Suppressor macrophage treated with lipopolysaccharide for 4 hours (primary cell): ENCODE measurements at regions not wholly inside any gene's neighbourhood (a gene's known extent, or its start where the extent isn't known, plus 50 kb on each side); places are given as distances from the start of the nearest gene placed in this dataset.
"Not testable (repeated sequence)": the region's sequence is repeated elsewhere in the genome, so short reads cannot be mapped to it uniquely, and the experiment has no call there.

Experiments used
- DNase-seq: peaks from one replicate; pipeline ENCODE4 v3.0.0-alpha.2; 2020

DNA sequence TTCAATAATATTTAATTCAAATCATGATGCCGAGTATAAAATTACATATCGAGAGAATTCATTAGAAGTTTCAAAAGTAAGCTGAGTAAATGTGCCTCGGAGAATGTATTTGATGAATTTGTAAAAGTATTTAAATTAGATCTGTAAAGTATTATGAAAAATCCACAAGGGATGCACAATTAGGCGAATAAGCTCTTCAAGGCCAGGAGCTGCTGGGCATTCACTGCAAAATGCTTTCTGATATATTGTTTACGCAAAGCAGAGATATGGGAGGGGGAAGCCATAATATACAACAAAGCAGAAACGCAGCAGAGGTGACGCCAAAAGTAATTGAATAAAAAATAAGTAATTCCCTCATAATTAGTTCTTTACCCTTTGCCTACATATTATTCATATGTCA lies 1121.5 kb upstream of the TENM3 start:
- DNase-seq = no peak

DNA sequence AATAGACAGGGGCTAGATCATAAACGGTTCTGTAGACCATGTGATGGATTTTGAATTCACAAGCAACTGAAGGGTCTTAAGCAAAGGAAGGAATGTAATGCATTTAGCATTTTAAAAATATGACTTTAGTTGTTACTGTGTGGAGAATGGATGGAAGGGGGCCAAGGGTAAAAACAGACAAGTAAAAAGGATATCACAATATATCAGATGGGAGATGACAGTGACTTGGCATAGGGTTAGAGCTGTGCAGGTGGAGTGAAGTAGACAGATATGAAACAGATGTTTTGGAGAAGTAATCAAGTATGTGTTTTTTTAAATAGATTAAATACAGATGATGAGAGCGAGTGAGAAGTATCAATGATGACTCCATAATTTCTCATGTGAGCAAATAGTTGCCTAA lies 1116.0 kb upstream of the TENM3 start:
- no peak for DNase-seq

DNA sequence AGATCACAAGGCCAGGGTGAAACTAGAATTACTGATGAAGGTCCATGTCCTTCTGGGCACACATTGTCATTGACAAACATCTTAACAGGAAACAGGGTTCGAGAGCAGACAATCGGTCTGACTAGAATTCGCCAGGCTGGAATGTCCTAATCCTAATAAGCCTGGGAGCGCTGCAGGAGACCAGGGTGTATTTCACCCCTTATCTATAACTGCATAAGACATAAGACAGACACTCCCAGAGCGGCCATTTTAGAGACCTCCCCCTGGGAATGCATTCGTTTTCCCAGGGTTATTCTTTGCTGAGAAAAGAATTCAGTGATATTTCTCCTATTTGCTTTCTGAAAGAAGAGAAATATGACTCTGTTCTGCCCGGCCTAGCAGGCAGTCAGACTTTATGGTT lies 1112.9 kb upstream of the TENM3 start:
- DNase-seq = not testable (repeated sequence)

DNA sequence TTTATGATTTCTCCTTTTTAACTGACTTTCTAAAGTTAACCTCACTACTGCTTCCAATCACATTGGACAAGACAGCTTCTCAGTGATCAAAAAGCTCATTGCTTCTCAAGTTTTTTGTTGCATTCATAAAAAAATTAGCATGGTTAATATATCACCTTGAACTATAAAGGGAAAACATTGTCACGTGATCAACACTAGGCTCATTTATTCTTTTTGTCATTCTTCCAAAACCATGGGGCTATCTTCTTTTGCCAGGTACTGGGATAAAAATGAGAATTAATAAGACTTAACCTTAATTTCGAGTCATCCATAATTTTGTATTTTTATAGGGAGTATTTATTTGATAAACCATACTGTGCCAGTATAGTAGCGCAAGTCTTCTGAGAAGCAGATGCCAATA lies 1105.9 kb upstream of the TENM3 start:
- no peak for DNase-seq

DNA sequence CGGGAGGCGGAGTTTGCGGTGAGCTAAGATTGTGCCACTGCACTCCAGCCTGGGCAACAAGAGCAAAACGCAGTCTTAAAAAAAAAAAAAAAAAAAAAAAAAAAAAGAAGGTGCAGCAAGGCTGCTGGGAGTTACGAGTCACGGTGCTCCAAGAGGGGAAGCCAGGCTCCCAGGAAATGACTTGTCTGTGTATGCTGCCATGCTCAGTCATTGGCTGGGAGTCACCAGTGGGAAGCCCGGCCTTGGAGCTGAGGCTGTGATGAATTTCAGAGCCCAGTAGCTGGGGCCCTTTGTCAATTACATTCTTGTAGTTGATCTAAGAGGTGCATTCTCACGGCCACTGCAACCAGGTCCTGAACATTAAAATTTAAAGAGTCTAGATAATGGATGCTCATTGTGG lies 1105.1 kb upstream of the TENM3 start:
- no peak for DNase-seq

DNA sequence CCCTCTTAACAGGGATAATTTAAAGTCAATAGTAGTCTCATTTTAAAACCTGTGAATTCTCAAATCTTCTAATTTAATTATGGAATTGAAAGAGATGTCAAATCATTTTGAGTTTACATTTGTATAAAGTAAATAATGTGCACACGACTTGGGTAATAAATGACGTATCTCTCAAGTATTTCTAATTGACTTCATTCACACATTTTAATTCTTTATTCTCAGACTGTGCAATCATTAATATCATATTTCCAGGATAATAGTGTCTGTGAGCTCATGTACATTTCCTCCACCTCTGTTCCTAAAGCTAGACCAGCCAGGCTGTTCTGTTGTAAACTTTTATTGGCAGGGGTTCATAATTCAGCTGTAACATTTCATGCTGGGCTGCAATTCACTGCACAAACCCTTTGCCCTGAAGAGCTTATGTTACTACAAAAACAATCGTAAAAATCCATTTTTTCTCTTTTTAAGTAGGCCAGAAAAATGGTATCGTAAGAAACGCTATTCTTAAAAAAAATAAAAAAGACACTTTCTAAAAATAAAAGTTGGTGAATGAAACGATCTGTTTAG lies 1103.1 kb upstream of the TENM3 start:
- DNase-seq = no peak

DNA sequence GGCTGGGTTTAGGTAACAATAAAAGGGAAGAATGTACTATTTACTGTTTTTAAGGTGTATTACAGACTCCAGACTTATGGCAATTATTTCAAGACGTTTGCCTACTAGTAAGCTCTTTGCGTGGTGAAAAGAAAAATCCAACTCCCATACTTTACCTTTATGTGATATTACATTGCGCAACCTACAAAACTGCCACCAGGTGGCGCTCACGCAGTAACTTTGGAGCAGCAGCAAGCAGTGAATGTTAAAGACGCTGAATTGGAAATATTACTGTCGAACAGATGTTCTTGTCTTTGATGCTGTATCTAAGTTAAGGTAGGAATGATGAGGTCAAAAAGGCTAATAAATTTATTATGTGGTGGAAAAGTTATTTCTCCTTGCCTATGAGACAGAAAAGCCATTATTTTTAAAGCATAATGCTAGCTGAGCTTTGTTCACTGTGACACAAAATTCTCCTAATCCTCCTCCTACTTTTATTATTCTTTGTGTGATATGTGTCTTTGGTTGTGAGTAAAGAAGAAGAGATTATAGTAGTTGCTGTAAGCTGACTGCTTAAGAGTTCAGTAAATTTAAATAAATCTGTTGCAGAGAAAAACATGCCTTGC lies 1099.8 kb upstream of the TENM3 start:
- DNase-seq = peak; percentile 77

DNA sequence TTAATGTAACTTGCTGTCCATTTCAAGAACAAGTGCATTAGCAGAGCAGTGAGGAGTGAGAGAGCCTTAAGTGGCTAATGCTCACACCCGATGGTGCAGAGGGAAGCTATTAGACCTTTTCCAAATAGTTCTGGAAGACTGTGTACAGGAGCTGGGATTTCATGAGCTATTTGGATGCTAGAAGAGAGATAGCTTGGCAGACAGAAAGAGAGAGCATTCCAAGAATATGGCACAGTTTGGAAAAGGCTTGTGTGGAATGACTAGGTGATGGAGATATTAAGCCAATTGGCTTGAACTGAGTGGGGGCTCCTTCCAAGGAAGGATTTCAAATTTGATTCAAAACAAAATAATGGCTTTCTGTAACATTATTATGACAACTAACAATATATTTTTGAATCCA lies 1097.2 kb upstream of the TENM3 start:
- no peak for DNase-seq

DNA sequence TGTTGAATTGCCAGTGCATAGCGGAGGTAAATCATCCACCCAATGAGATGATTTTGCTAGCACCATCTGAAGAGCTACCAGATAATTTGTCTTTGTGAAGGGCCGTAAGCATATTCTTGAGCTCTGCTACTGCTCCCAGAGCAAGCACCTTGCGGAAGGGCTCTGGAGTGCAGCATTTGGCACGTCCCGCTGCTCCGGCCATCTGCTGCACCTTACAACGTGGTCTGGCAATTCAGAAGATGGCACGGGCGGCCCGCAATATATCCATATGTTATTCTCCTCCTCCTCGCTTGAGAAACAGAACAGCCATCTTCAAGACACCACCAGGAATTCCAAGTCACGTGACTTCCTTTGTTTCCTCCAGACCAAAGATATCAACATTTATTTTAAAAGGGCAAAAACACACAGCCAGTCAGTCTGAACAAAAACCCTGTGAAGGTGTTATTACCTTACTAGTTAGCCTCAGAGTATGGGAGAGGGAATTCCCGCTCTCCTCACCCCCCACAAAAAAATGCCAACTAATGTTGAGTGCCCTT lies 1095.7 kb upstream of the TENM3 start:
- no peak for DNase-seq

DNA sequence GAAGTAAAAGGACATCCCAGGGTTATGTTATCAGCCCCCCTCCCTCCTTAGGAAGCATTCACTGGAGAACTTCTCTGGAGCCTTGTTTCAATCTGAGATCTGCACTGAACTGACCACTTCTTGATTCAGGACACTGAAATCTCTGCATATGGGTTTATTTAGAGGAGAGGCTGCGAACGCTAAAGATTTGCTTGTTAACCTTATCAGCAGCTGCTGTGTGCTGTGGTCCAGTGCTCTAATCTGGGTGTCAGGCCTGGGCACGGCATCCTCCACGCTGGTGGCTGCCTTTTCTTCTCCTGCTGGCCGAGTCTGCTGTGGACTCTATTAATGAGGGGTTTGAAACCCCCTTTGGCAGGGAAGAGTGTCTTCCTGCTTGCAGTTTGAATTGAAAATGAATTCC lies 1094.7 kb upstream of the TENM3 start:
- DNase-seq = no peak

DNA sequence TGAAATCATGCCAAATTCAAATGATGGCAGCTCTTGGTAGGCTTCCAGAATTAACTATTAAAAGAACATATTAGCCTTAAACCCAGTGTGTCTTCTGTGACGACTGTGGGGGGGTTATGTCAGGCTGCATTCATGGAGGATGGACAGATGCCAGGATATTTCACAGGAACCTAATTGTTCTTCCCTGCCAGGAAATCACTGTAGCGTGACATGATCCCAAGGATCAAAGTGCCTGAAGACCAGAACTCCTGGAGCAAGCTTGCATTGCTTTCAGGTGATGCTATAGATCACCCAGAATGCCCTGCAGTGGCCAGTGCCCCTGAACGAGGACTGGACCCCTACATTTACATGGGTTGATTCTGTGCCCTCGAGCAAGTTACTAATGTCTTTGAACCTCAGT lies 1093.0 kb upstream of the TENM3 start:
- no peak for DNase-seq

DNA sequence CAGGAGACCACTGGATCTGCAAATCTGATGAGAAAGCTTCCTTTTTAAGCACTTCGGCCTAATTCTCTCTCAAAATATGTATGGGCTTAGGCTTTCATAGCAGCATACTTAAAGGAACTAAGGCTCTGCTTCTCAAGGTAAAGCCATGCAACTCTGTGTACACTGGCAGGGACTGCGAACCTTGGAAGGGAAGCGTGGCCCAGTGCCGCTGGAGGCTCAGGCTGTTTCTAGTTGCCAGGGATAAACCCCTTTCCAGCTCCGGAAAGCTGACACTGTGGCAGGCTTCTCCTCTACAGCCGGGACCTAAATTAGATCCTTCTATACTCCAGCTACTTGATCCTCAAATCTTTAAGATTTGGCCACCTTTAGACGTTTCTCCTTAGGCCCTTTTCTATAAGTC lies 1091.3 kb upstream of the TENM3 start:
- no peak for DNase-seq

DNA sequence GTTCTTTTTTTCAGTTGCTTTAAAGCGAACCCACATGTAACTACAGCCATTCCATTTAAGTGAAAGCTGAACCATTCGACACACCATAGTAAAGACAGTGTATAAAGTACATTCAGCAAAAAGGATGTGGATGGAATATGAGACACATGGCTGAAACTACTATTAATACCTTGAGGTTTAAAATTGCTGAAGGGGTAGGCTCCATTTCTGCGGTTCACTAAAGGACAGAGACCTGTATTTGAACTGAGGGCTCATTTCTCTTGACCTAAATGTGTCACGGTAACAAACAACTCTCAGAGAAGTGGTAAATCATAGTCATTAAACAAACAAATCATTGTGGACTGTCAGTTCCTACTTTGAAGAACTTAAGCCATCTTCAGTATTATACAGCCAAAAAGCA lies 1085.6 kb upstream of the TENM3 start:
- no peak for DNase-seq

DNA sequence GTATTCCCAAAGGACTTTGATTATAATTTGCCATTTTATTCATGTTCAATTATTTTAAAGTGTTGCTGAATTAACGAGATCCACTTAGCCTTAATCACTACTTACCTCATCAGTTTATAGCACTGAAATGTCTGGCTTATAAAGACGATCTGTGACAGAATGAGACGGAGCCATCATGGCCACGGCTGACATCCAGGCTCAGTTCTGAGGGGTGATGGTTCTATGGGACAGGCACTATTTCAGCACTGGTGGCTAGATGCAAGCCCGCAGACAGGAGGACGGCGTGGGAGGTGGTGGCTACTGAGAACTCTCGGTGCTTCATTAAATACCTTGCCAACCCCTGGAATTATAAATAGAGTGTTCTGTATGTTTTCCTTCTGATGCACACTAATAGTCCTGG lies 1084.2 kb upstream of the TENM3 start:
- DNase-seq = no peak

DNA sequence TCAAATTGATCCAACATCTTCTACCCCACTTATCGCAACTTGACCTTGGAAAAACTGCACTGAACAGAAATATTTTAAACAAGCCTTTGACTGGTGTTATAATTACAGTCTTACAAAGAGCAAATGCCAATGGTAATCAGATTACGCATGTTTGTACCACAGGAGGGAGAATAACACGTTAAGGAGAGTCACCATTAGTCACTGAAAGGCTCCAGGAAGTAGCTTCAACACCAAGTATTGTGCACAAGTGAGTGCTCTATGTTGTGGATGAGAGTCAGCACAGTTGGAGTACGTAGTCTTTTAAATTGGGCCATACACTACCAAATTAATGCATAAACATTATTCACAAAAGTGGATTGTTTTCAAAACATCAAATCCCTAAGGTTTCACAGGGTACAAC lies 1081.5 kb upstream of the TENM3 start:
- no peak for DNase-seq

DNA sequence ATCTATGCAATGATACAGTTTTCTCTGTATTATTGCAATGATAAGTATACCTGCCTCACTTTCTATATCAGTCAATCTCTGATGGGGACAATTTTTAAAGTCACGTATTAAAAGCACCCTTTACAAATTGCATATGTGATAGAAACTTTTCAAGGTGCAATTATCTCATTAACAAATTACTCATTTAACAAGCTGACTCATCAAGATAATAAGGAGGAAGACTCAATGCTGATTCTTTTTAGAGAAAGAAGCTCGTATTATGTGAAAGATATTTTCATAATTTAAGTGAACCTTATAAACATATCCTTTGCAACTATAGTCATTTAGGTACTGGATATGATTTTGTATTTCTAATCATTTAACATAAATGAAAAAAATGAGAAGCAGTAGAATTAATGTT lies 1080.9 kb upstream of the TENM3 start:
- DNase-seq = no peak

DNA sequence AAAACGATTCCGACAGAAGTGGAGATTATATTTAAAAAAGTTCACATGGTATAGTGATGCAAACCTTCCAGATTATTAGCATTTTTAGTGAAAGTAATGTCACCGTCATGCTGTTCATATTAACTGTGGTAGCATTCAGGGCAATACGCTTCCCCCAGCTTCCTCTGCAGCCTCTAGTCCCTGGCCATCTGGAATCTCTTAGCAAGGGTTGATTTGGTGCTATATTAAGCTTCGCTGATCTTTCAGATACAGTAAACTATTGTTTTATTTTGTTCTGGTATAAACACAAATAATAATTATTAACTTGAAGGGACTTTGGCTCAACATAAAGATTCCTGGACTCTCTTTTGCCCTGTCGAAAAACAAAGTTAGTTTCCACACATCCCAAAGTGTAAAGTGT lies 1080.5 kb upstream of the TENM3 start:
- no peak for DNase-seq

DNA sequence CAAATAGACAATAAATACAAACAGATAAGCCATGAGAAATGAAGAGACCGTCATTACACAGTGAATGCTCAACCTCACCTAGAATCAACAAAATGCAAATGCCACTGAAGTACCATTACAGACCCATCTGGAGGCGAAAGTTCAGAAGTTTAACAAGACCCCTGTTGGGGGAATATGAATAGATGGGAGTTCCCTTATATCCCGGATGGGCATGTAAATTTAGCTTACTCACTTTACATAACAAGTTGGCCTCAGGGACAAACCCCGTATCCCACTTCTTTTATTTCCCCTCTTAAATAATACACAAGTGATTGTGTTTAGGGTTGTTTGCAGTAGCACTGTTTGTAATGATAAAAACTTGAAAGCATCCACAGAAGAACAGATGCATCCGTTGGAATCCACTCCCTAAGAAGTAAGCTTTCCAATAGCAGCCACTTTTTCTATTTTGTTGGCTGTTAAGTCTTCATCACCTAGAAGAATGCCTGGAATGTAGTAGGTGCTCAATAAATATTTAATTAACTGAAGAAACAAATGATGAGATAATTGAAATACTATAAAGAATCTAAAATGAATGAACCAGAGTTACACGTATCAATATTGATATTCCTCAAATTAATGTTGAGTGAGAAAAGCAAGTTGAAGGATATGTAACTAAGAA lies 1076.3 kb upstream of the TENM3 start:
- no peak for DNase-seq

DNA sequence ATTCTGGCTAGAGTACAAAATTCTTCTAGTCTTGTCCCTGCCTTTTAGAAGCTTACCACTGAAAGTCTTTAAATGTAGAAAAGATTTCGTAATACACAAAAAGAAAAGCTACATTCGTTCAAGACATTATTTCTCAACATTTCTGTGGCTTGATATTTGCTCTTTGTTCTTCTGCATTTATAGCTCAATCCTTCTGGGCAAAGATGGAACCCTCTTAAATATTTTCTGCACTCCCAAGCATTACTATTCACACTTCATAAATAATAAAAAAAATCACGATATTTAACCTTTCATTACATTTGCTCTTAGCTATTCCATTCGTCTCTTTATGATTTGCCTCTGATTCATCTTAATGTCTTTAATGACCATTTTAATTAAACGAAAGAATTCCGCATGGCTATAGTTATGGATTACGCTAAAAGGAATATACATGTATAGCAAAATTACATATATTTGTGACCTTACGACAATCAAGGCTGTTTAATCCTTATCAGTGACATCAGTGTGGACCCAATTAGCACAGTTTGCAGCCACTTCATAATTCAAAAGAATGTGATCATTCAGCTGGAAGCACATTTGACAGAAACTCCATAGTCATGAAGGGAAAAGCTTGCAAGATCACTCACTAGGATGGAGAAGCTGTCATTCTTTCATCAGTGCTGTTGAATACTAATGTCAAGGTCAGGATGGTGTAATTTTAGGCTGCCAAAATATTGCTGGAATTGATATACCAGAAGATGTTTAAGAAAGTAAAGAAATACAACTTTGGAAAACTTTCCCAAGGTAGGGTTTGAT lies 1075.0 kb upstream of the TENM3 start:
- no peak for DNase-seq

DNA sequence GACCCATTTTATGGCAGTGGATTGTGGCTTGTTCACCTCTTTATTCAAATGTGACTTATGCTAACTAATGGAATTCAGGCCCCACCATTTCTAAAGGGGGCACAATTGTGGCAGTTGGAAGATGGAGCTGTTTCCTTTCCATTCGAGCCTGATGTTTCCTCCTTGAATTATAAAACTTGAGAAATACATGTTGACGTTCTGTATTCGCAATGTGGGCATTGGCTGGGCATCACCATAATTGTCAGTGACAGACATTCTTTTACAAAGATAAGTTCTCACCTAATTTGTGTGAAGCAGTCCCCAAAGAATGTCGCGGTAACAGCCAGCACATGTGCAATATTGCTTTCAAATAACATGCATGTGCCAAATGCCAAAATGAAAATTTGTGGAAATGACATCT lies 1070.2 kb upstream of the TENM3 start:
- no peak for DNase-seq

DNA sequence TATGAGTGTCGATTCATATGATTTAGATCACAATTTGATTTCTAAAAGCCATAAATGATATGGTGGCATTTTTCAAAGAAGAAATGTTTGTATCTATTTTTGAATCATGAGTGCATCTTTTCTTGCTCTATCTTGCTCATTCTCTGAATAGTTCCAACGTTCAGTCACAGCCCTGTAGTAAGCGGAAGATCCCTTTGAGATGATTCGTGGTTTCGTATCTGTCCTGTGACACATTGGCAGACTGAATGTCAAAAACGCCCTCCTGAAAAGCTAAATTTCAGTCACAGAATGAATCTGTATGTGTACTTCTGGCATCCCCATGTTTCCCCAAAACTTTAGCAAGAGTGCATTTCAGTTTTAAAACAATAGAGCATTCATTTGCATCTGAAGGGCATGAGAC lies 1066.9 kb upstream of the TENM3 start:
- no peak for DNase-seq

DNA sequence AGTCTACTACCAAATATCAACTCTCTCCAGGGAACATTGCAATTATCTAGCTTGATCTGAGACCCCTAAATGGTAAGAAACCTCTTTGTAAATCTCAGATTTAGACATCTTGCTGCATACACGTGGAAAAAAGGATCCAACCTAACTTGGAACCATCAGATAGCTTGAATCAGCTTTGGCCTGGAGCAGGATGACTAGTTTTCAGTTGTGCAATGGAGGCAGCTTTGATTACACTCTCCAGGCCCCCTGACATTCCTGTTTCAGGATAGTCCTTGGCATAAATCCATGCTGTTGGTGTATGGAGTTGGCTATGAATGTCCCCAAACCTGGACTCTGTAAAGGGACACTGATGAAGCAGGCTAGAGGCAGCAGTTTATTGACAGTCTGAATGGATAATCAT lies 1061.9 kb upstream of the TENM3 start:
- DNase-seq = no peak

DNA sequence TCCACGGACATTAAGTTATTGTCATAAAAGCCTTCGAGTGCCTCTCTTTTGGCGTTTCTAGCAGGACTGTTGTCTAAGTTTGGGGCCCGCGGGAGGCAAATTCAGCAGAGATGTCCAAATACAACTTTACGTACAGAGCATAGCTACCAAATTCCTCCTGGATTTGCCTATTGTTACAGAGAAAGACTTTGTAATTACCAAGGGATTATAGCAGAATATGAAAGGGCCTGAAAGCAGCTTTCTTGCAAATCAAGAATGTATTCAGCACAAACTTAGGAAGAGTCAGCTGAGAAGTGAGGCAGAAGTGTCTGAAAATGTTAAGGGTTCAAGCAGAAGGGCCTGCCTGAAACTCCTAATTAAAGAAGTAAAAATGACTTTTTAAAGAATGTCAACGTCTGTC lies 1053.5 kb upstream of the TENM3 start:
- no peak for DNase-seq
